HL-60 (cell line): ENCODE measurements at regions not wholly inside any gene's neighbourhood (a gene's known extent, or its start where the extent isn't known, plus 50 kb on each side); places are given as distances from the start of the nearest gene placed in this dataset.

Experiments used
- DNase-seq, 2 experiments: peaks; one replicate each; pipeline ENCODE4 v3.0.0-alpha.2; 2010 to 2020; ENCODE audit warnings: low read depth in 1 of 2, low spot score in 1 of 2
- H3K27ac ChIP-seq: fragments of 250-450 bp; sonication (Bioruptor Pico); replicated peaks from 2 replicates; pipeline ENCODE4 v1.5.1; 2020; ENCODE audit warnings: mild to moderate bottlenecking, moderate library complexity
- H3K27me3 ChIP-seq: fragments of 250-450 bp; sonication (Bioruptor Pico); 2 replicates; pipeline ENCODE4 v1.5.1; 2021; ENCODE audit warnings: mild to moderate bottlenecking, moderate library complexity; ENCODE audit not compliant: insufficient read depth, poor library complexity, severe bottlenecking
- H3K4me3 ChIP-seq: replicated peaks from 2 replicates; pipeline ENCODE4 v1.5.1; 2011; ENCODE audit warnings: mild to moderate bottlenecking, control low read depth, low read length; ENCODE audit not compliant: insufficient read depth
- GABPA ChIP-seq: IDR thresholded peaks from 2 replicates; pipeline ENCODE4 v1.6.1; 2012; ENCODE audit warnings: low read depth
- POLR2AphosphoS5 ChIP-seq: IDR thresholded peaks from 2 replicates; pipeline ENCODE4 v1.6.1; 2012; ENCODE audit warnings: low read depth
- SPI1 ChIP-seq: IDR thresholded peaks from 2 replicates; pipeline ENCODE4 v1.6.1; 2012; ENCODE audit warnings: low read depth, mild to moderate bottlenecking, borderline replicate concordance
- TF ChIP-seq, protein P1 (sequence below): IDR thresholded peaks from one replicate; pipeline ENCODE4 v1.5.1; 2011; ENCODE audit warnings: low read length, control low read depth, inconsistent platforms; ENCODE audit not compliant: insufficient read depth
- TF ChIP-seq, protein P2 (sequence below): IDR thresholded peaks from 2 replicates; pipeline ENCODE4 v1.6.1; 2012; ENCODE audit warnings: low read depth; ENCODE audit not compliant: insufficient replicate concordance

DNA sequence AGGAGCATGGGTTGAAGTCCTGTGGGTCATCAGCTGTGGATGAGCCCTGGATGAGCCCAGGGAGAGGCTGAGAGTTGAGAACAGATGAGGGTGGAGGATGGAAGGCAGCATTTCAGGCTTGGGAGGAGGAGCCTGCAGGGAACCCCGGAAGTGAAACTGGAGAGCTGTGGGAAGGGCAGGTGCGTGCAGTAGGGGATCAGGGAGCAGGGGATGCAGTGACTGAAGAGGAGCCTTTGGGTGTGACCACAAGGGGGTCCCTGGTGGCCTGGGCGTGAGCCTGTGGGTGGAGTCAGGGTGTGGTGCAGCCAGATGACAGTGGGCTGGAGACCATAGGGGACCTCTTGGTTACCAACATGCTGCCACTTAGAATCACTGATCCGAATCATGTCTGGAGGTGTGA is 115.5 kb downstream of the PAPOLA start:
- DNase-seq, result no peak
- Histone ChIP-seq H3K4me3 (no peak overlapping the region), H3K27ac (no peak overlapping the region), H3K27me3 (no peaks in the 10 kb centered on the region)
- TF ChIP-seq, protein P1, sequence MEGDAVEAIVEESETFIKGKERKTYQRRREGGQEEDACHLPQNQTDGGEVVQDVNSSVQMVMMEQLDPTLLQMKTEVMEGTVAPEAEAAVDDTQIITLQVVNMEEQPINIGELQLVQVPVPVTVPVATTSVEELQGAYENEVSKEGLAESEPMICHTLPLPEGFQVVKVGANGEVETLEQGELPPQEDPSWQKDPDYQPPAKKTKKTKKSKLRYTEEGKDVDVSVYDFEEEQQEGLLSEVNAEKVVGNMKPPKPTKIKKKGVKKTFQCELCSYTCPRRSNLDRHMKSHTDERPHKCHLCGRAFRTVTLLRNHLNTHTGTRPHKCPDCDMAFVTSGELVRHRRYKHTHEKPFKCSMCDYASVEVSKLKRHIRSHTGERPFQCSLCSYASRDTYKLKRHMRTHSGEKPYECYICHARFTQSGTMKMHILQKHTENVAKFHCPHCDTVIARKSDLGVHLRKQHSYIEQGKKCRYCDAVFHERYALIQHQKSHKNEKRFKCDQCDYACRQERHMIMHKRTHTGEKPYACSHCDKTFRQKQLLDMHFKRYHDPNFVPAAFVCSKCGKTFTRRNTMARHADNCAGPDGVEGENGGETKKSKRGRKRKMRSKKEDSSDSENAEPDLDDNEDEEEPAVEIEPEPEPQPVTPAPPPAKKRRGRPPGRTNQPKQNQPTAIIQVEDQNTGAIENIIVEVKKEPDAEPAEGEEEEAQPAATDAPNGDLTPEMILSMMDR, result no peak
- no peak for TF ChIP-seq GABPA
- no peak for TF ChIP-seq POLR2AphosphoS5
- TF ChIP-seq SPI1, result no peak
- TF ChIP-seq, protein P2, sequence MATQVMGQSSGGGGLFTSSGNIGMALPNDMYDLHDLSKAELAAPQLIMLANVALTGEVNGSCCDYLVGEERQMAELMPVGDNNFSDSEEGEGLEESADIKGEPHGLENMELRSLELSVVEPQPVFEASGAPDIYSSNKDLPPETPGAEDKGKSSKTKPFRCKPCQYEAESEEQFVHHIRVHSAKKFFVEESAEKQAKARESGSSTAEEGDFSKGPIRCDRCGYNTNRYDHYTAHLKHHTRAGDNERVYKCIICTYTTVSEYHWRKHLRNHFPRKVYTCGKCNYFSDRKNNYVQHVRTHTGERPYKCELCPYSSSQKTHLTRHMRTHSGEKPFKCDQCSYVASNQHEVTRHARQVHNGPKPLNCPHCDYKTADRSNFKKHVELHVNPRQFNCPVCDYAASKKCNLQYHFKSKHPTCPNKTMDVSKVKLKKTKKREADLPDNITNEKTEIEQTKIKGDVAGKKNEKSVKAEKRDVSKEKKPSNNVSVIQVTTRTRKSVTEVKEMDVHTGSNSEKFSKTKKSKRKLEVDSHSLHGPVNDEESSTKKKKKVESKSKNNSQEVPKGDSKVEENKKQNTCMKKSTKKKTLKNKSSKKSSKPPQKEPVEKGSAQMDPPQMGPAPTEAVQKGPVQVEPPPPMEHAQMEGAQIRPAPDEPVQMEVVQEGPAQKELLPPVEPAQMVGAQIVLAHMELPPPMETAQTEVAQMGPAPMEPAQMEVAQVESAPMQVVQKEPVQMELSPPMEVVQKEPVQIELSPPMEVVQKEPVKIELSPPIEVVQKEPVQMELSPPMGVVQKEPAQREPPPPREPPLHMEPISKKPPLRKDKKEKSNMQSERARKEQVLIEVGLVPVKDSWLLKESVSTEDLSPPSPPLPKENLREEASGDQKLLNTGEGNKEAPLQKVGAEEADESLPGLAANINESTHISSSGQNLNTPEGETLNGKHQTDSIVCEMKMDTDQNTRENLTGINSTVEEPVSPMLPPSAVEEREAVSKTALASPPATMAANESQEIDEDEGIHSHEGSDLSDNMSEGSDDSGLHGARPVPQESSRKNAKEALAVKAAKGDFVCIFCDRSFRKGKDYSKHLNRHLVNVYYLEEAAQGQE, result no peak

DNA sequence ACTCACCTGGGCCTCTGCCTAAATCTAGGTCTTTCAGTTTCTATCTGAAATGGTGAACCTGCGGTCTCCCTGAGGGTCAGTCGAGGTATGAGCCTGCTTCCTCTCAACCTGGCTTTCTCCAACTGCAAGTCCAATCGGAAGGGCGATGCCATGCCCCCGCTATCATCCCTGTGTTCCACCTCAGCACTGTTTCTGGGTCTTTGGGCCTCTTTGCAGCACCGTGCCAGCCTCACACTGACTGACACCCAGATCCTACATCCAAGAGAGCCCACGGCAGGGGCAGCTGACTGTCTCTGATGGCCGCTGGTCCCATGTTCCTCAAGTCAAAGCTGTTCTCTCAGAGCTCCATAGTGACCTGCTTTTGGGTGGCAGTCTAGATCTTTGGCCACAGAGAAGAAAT is 120.7 kb downstream of the PAPOLA start:
- no peak overlapping the region for H3K27ac ChIP-seq
- H3K27me3 ChIP-seq, result peaks cover 3% of the 10 kb centered on the region
- no peak for DNase-seq
- H3K4me3 ChIP-seq, result no peak overlapping the region
- TF ChIP-seq POLR2AphosphoS5 (no peak), SPI1 (no peak), GABPA (no peak)
- TF ChIP-seq, protein P1, result no peak
- TF ChIP-seq, protein P2, result no peak

DNA sequence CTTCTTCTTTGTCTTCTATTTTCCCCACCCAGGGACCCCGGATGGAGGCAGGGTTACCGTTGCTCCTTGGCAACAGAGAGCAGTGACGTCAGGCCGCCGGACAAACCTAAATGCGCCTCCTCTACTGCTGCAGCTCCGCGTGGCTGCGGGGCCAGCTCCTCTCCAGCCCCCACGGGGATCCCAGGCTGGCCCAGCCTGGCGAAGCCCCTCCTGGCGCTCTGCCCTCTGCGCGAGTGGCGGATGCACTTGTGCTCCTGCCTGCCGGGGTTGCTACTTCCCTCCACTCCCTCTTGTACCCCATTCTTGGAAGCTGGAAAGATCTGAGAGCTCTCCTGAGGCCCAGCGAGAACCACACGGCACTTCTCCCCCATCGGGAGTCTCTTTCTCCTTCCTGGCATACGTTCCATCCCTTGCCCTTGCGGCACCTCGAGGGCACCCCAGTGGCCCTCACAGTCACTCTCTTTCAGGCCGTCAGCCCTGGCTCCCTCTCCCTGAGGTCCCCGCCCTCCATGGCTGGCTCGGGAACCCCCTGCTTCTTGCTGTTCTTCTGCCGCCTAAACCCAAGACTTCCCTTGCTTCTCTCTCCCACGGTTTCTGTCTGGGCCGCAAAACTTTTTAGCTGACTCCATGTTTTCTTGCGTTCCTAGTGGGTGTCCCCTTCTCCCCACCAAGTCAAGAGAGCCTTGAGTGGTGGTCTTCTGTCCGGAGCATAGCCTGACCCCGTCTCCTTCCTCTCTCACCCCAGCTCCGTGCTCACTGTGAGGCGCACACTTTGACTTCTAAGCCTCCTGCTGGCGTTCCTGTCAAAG is 121.7 kb downstream of the PAPOLA start:
- Histone ChIP-seq H3K4me3 (no peak overlapping the region), H3K27me3 (peaks cover 3% of the 10 kb centered on the region), H3K27ac (no peak overlapping the region)
- no peak for TF ChIP-seq POLR2AphosphoS5
- TF ChIP-seq, protein P2, result no peak
- TF ChIP-seq GABPA, result no peak
- TF ChIP-seq SPI1, result no peak
- TF ChIP-seq, protein P1, result no peak
- no peak for DNase-seq
